H9 (cell line): ENCODE measurements at regions not wholly inside any gene's neighbourhood (a gene's known extent, or its start where the extent isn't known, plus 50 kb on each side); places are given as distances from the start of the nearest gene placed in this dataset.

Experiments used
- DNase-seq: peaks from one replicate; pipeline ENCODE4 v3.0.0-alpha.2; 2017
- H2AFZ ChIP-seq: one replicate; pipeline ENCODE4 v1.6.1; 2013; ENCODE audit warnings: mild to moderate bottlenecking, low read length, control low read depth, moderate library complexity
- H2AK5ac ChIP-seq: 2 replicates; pipeline ENCODE4 v1.6.1; 2013; ENCODE audit warnings: low read length, control low read depth, mixed read lengths; ENCODE audit not compliant: insufficient read length
- H2BK120ac ChIP-seq: one replicate; pipeline ENCODE4 v1.6.1; 2013; ENCODE audit warnings: low read depth, mild to moderate bottlenecking, low read length, control low read depth, inconsistent platforms; ENCODE audit not compliant: poor library complexity, severe bottlenecking
- H2BK12ac ChIP-seq: 2 replicates; pipeline ENCODE4 v1.6.1; 2013; ENCODE audit warnings: low read length, control low read depth, mixed read lengths, low read depth; ENCODE audit not compliant: insufficient read length
- H2BK15ac ChIP-seq: 2 replicates; pipeline ENCODE4 v1.6.1; 2013; ENCODE audit warnings: low read depth, low read length, control low read depth
- H2BK20ac ChIP-seq: one replicate; pipeline ENCODE4 v1.6.1; 2013; ENCODE audit warnings: low read depth, mild to moderate bottlenecking, low read length, control low read depth, inconsistent platforms; ENCODE audit not compliant: poor library complexity, severe bottlenecking
- H2BK5ac ChIP-seq: 2 replicates; pipeline ENCODE4 v1.6.1; 2013; ENCODE audit warnings: low read length, control low read depth, mixed read lengths; ENCODE audit not compliant: insufficient read length
- H3K14ac ChIP-seq: 2 replicates; pipeline ENCODE4 v1.6.1; 2013; ENCODE audit warnings: low read length, control low read depth; ENCODE audit not compliant: insufficient read depth
- H3K18ac ChIP-seq: 2 replicates; pipeline ENCODE4 v1.6.1; 2013; ENCODE audit warnings: low read depth, mild to moderate bottlenecking, mixed read lengths, low read length, control low read depth; ENCODE audit not compliant: insufficient read length
- H3K23ac ChIP-seq: 2 replicates; pipeline ENCODE4 v1.6.1; 2013; ENCODE audit warnings: low read length, control low read depth, mixed read lengths, low read depth; ENCODE audit not compliant: insufficient read length
- H3K23me2 ChIP-seq: 2 replicates; pipeline ENCODE4 v1.6.1; 2013; ENCODE audit warnings: low read depth, mild to moderate bottlenecking, mixed read lengths, low read length, control low read depth; ENCODE audit not compliant: insufficient read length, poor library complexity, severe bottlenecking
- H3K27ac ChIP-seq: 2 replicates; pipeline ENCODE4 v1.5.1; 2013; ENCODE audit warnings: low read length, control low read depth, mixed read lengths, low read depth; ENCODE audit not compliant: insufficient read length
- H3K27me3 ChIP-seq: 2 replicates; pipeline ENCODE4 v1.6.1; 2013; ENCODE audit warnings: low read length, control low read depth, inconsistent platforms; ENCODE audit not compliant: insufficient read depth
- H3K4ac ChIP-seq: 2 replicates; pipeline ENCODE4 v1.6.1; 2013; ENCODE audit warnings: low read depth, mild to moderate bottlenecking, control low read depth, inconsistent platforms, low read length, moderate library complexity
- H3K4me1 ChIP-seq: 2 replicates; pipeline ENCODE4 v1.6.1; 2013; ENCODE audit warnings: low read length, control low read depth, inconsistent platforms; ENCODE audit not compliant: insufficient read depth
- H3K4me2 ChIP-seq: 2 replicates; pipeline ENCODE4 v1.6.1; 2013; ENCODE audit warnings: low read length, control low read depth, mixed read lengths; ENCODE audit not compliant: insufficient read length, insufficient read depth
- H3K56ac ChIP-seq: 2 replicates; pipeline ENCODE4 v1.6.1; 2013; ENCODE audit warnings: low read depth, mild to moderate bottlenecking, mixed read lengths, low read length, control low read depth; ENCODE audit not compliant: insufficient read length
- H3K79me1 ChIP-seq: 2 replicates; pipeline ENCODE4 v1.6.1; 2013; ENCODE audit warnings: low read depth, mild to moderate bottlenecking, moderate library complexity, low read length, control low read depth, inconsistent platforms; ENCODE audit not compliant: insufficient read depth, poor library complexity, severe bottlenecking
- H3K79me2 ChIP-seq: 2 replicates; pipeline ENCODE4 v1.6.1; 2013; ENCODE audit warnings: low read length, control low read depth, inconsistent platforms; ENCODE audit not compliant: insufficient read depth
- H3K9ac ChIP-seq: 2 replicates; pipeline ENCODE4 v1.6.1; 2013; ENCODE audit warnings: low read length, control low read depth, mixed read lengths; ENCODE audit not compliant: insufficient read length; ENCODE audit errors: extremely low read depth
- H3K9me3 ChIP-seq: one replicate; pipeline ENCODE4 v1.6.1; 2013; ENCODE audit warnings: low read depth, low read length, inconsistent platforms; ENCODE audit not compliant: control insufficient read depth
- H3T11ph ChIP-seq: one replicate; pipeline ENCODE4 v1.6.1; 2013; ENCODE audit warnings: mild to moderate bottlenecking, low read length, control low read depth, inconsistent platforms
- H4K20me1 ChIP-seq: one replicate; pipeline ENCODE4 v1.6.1; 2013; ENCODE audit not compliant: control insufficient read depth, insufficient read length, insufficient read depth
- H4K5ac ChIP-seq: 2 replicates; pipeline ENCODE4 v1.6.1; 2013; ENCODE audit warnings: low read depth, mild to moderate bottlenecking, mixed read lengths, low read length, control low read depth; ENCODE audit not compliant: insufficient read length
- H4K8ac ChIP-seq: replicated peaks from 2 replicates; pipeline ENCODE4 v1.6.1; 2013; ENCODE audit warnings: low read length, control low read depth, mixed read lengths, low read depth; ENCODE audit not compliant: insufficient read length
- H4K91ac ChIP-seq: 2 replicates; pipeline ENCODE4 v1.6.1; 2013; ENCODE audit warnings: low read depth, mild to moderate bottlenecking, moderate library complexity, mixed read lengths, low read length, control low read depth; ENCODE audit not compliant: insufficient read length
- H3K27ac Mint-ChIP-seq, 3 experiments: 2 replicates in 2 of 3; 3 replicates in 1 of 3; pipeline ENCODE4 v1.8.0; 2020 to 2021; ENCODE audit warnings: mixed read lengths in 3 of 3, mild to moderate bottlenecking in 1 of 3, moderate library complexity in 1 of 3
- H3K27me3 Mint-ChIP-seq: 2 replicates; pipeline ENCODE4 v1.8.0; 2021; ENCODE audit warnings: low read depth, mild to moderate bottlenecking, moderate library complexity, mixed read lengths
- H3K36me3 Mint-ChIP-seq, 3 experiments: 2 replicates in 2 of 3; 3 replicates in 1 of 3; pipeline ENCODE4 v1.8.0; 2020 to 2021; ENCODE audit warnings: low read depth in 3 of 3, mixed read lengths in 3 of 3; ENCODE audit not compliant: insufficient read depth in 1 of 3
- H3K4me1 Mint-ChIP-seq, 2 experiments: 2 replicates each; pipeline ENCODE4 v1.8.0; 2020; ENCODE audit warnings: mixed read lengths in 2 of 2
- H3K4me3 Mint-ChIP-seq, 2 experiments: 2 replicates in 1 of 2; 3 replicates in 1 of 2; pipeline ENCODE4 v1.8.0; 2020 to 2021; ENCODE audit warnings: mild to moderate bottlenecking in 2 of 2, mixed read lengths in 2 of 2, moderate library complexity in 1 of 2
- H3K9me3 Mint-ChIP-seq, 2 experiments: 2 replicates in 1 of 2; 3 replicates in 1 of 2; pipeline ENCODE4 v1.8.0; 2020; ENCODE audit warnings: mild to moderate bottlenecking in 2 of 2, mixed read lengths in 2 of 2, moderate library complexity in 1 of 2
- CTCF ChIP-seq: fragments of 200-600 bp; sonication (generic); conservative IDR thresholded peaks from 3 replicates; pipeline ENCODE4 v1.8.0; 2021; ENCODE audit warnings: antibody characterized with exemption, mild to moderate bottlenecking
- WGBS: extraction: QIAGEN DNeasy Blood & Tissue Kit; methylation state at CpG from one replicate; pipeline ENCODE4 v1.1.7; 2013; ENCODE audit warnings: missing lambda C conversion rate, low lambda C conversion rate, mixed read lengths; ENCODE audit not compliant: insufficient read length; ENCODE audit errors: extremely low coverage; 5-methylcytosine and 5-hydroxymethylcytosine counted together

DNA sequence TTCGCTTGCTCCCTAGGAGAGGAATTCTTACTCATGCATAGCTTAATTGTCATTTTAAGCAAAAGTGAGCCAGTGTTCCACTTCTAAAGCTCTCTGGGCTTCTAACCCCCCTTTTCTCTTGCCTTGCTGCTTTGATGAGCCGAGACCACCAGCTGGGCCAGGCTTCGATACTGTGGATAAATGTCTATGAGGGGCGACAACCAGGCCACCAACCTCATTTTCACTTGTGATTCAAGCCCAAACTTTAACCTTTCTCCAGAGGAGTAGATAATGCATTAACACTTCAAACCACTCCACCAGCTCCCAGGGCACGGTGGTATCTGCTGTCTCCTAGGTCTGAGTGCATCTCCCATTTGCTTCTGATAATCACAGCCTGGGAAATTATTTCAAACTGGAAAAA is 205.6 kb downstream of the PSAT1 start:
- H3K9me3 ChIP-seq: no peaks in the 10 kb centered on the region
- H3K18ac ChIP-seq: no peak overlapping the region
- no peaks in the 10 kb centered on the region for H3K79me1 ChIP-seq
- H3K14ac ChIP-seq: no peak overlapping the region
- no peaks in the 10 kb centered on the region for H3K27me3 Mint-ChIP-seq
- no peaks in the 10 kb centered on the region for H3K79me2 ChIP-seq
- H3K23me2 ChIP-seq: no peaks in the 10 kb centered on the region
- no peaks in the 10 kb centered on the region for H4K20me1 ChIP-seq
- TF ChIP-seq CTCF: no peak
- H2BK15ac ChIP-seq: no peak overlapping the region
- H3K56ac ChIP-seq: no peak overlapping the region
- H2BK5ac ChIP-seq: no peak overlapping the region
- H3K27me3 ChIP-seq: no peaks in the 10 kb centered on the region
- H4K5ac ChIP-seq: no peak overlapping the region
- H3T11ph ChIP-seq: no peak overlapping the region
- no peak overlapping the region for H3K4ac ChIP-seq
- H2AK5ac ChIP-seq: no peak overlapping the region
- no peak overlapping the region for H2BK12ac ChIP-seq
- no peak overlapping the region for H2BK20ac ChIP-seq
- no peak overlapping the region for H3K27ac Mint-ChIP-seq
- peaks cover 10 to 13% of the 10 kb centered on the region in 2 experiments for H3K4me1 Mint-ChIP-seq
- no peak overlapping the region for H2BK120ac ChIP-seq
- no peak overlapping the region for H3K27ac ChIP-seq
- peaks cover 6% of the 10 kb centered on the region; the same call in 1 of the 2 replicates for H3K4me1 ChIP-seq
- H3K9me3 Mint-ChIP-seq: no peaks in the 10 kb centered on the region; a peak in 1 of 5 replicates
- no peak for DNase-seq
- no peak overlapping the region for H4K91ac ChIP-seq
- no peak overlapping the region for H3K4me2 ChIP-seq
- peaks cover 0 to 3% (median 0%) of the 10 kb centered on the region in 3 experiments; a peak in 2 of 7 replicates for H3K36me3 Mint-ChIP-seq
- no peak overlapping the region for H2AFZ ChIP-seq
- WGBS: no CpG with 5 or more reads among the region's 5 CpGs
- no peak overlapping the region for H4K8ac ChIP-seq
- H3K4me3 Mint-ChIP-seq: no peak overlapping the region
- H3K23ac ChIP-seq: no peak overlapping the region
- no peak overlapping the region for H3K9ac ChIP-seq
